Tibial nerve (tissue), 4 donors: ENCODE measurements at regions not wholly inside any gene's neighbourhood (a gene's known extent, or its start where the extent isn't known, plus 50 kb on each side); places are given as distances from the start of the nearest gene placed in this dataset.

Source experiments
- DNase-seq, 2 donors: peaks; one replicate each; pipeline ENCODE4 v3.0.0-alpha.2; 2019; ENCODE audit warnings: low spot score in 2 of 2
- H3K27ac ChIP-seq, 4 donors: fragments of 200-600 bp; sonication (generic) in 3 of 4; one replicate each; pipeline ENCODE4 v1.5.1; 2017 to 2019; ENCODE audit warnings: mild to moderate bottlenecking in 1 of 4
- H3K27me3 ChIP-seq, 2 donors: fragments of 200-600 bp; sonication (generic) in 1 of 2; one replicate each; pipeline versions ENCODE4 v1.5.1 to v1.6.0; 2017 to 2019
- H3K36me3 ChIP-seq, 3 donors: fragments of 200-600 bp; sonication (generic); one replicate each; pipeline ENCODE4 v1.5.1; 2018 to 2019
- H3K4me1 ChIP-seq, 4 donors: fragments of 200-600 bp; sonication (generic) in 3 of 4; one replicate each; pipeline ENCODE4 v1.5.1; 2017 to 2019
- H3K4me3 ChIP-seq, 4 donors: fragments of 200-600 bp; sonication (generic) in 3 of 4; one replicate each; pipeline ENCODE4 v1.5.1; 2017 to 2019; ENCODE audit warnings: mild to moderate bottlenecking in 1 of 4, moderate library complexity in 1 of 4
- H3K9me3 ChIP-seq, 4 donors: fragments of 200-600 bp; sonication (generic) in 3 of 4; one replicate each; pipeline ENCODE4 v1.5.1; 2017 to 2019
- EP300 ChIP-seq, 2 donors: sonication (generic); formaldehyde crosslinking; IDR thresholded peaks; one replicate each; pipeline ENCODE4 v1.6.1; 2017; ENCODE audit warnings: antibody characterized with exemption in 2 of 2, mild to moderate bottlenecking in 1 of 2
- POLR2A ChIP-seq, 2 donors: fragments of 450-650 bp; IDR thresholded peaks; one replicate each; pipeline ENCODE4 v1.6.1; 2017; ENCODE audit warnings: antibody characterized with exemption in 2 of 2, mild to moderate bottlenecking in 2 of 2, moderate library complexity in 2 of 2
- WGBS, 2 donors: methylation state at CpG; one replicate each; pipeline ENCODE4 v1.1.5; 2018; 5-methylcytosine and 5-hydroxymethylcytosine counted together
- TF ChIP-seq, protein P1 (sequence below), 5 experiments: fragments of 200-600 bp in 3 of 5; fragments of 450-650 bp in 2 of 5; sonication (generic) in 3 of 5; IDR thresholded peaks; one replicate each; pipeline ENCODE4 v1.5.1; 2016 to 2019; ENCODE audit warnings: antibody characterized with exemption in 5 of 5, mild to moderate bottlenecking in 3 of 5, moderate library complexity in 2 of 5

DNA sequence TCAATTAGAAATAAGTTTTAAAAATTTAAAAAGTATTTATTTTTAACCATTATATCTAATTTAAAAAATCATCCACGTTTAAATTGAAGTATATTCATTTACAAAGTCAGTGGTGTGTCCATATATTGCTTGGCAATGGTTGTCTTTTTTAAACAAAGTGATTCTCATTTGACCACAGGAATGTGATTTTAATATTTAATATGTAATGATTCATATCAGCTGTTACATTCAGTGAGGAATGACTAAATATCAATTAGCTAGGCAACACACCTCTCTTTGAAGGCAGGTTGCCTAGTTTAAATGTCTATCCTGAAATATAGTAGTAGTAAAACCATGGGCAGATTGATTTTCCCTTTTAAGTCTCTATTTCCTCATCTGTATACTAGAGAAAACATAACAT lies 392.2 kb upstream of the CCDC179 start:
- 64 to 67% methylated on average over 1 of the region's 1 CpG for WGBS, 2 donors
- H3K9me3 ChIP-seq = no peaks in the 10 kb centered on the region
- no peaks in the 10 kb centered on the region for H3K27me3 ChIP-seq
- TF ChIP-seq POLR2A (IDR thresholded peaks at IDR 0.05) (no peak), EP300 (IDR thresholded peaks at IDR 0.05) (no peak)
- TF ChIP-seq, protein P1, sequence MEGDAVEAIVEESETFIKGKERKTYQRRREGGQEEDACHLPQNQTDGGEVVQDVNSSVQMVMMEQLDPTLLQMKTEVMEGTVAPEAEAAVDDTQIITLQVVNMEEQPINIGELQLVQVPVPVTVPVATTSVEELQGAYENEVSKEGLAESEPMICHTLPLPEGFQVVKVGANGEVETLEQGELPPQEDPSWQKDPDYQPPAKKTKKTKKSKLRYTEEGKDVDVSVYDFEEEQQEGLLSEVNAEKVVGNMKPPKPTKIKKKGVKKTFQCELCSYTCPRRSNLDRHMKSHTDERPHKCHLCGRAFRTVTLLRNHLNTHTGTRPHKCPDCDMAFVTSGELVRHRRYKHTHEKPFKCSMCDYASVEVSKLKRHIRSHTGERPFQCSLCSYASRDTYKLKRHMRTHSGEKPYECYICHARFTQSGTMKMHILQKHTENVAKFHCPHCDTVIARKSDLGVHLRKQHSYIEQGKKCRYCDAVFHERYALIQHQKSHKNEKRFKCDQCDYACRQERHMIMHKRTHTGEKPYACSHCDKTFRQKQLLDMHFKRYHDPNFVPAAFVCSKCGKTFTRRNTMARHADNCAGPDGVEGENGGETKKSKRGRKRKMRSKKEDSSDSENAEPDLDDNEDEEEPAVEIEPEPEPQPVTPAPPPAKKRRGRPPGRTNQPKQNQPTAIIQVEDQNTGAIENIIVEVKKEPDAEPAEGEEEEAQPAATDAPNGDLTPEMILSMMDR (IDR thresholded peaks at IDR 0.05) = no peak
- no peaks in the 10 kb centered on the region for H3K36me3 ChIP-seq
- H3K27ac ChIP-seq = no peak overlapping the region
- H3K4me3 ChIP-seq = no peak overlapping the region
- no peaks in the 10 kb centered on the region for H3K4me1 ChIP-seq
- no peak for DNase-seq

DNA sequence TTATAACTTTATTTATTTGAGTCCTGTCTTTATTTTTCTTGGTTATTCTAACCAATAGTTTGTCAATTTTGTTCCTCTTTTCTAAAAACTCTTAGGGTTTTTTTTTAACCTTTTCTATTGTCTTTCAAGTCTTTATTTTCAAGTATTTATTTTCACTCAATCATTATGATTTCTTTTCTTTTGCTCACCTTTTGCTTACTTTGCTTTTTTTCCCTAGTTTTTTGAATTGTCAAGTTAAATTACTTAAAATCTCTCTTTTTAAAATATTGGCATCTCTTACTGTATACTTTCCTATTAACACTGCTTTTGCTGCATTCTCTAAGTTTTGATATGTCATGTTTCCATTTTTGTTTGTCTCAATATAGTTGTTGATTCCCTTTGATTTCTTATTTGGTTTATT lies 396.8 kb upstream of the CCDC179 start:
- no peak for TF ChIP-seq POLR2A (IDR thresholded peaks at IDR 0.05)
- TF ChIP-seq EP300 (IDR thresholded peaks at IDR 0.05) = no peak
- TF ChIP-seq, protein P1 (IDR thresholded peaks at IDR 0.05) = no peak

DNA sequence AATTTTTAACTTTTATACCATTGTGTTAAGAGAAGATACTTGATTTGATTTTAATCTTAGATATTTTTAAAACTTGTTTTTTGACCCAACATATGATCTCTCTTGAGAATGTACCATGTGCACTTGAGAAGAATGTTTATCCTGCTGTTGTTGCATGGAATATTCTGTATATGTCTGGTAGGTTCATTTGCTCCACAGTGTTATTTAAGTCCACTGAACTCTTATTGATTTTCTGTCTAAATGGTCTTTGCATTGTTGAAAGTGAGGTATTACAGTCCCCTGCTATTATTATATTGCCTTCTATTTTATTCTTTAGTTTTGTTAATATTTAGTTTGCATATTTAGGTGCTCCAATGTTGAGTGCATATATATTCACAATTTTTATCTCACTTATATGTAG lies 397.3 kb upstream of the CCDC179 start:
- Histone ChIP-seq H3K9me3 (no peaks in the 10 kb centered on the region), H3K36me3 (no peaks in the 10 kb centered on the region), H3K27ac (no peak overlapping the region), H3K27me3 (no peaks in the 10 kb centered on the region), H3K4me1 (no peaks in the 10 kb centered on the region), H3K4me3 (no peak overlapping the region)
- TF ChIP-seq, protein P1 (IDR thresholded peaks at IDR 0.05) = no peak
- TF ChIP-seq POLR2A (IDR thresholded peaks at IDR 0.05) (no peak), EP300 (IDR thresholded peaks at IDR 0.05) (no peak)
- DNase-seq = no peak

More for the DNA sequence above, 396.8 kb upstream of the CCDC179 start:
- Histone ChIP-seq H3K27ac (no peak overlapping the region), H3K9me3 (no peaks in the 10 kb centered on the region), H3K4me3 (no peak overlapping the region), H3K4me1 (no peaks in the 10 kb centered on the region), H3K36me3 (no peaks in the 10 kb centered on the region), H3K27me3 (no peaks in the 10 kb centered on the region)
- no peak for DNase-seq

DNA sequence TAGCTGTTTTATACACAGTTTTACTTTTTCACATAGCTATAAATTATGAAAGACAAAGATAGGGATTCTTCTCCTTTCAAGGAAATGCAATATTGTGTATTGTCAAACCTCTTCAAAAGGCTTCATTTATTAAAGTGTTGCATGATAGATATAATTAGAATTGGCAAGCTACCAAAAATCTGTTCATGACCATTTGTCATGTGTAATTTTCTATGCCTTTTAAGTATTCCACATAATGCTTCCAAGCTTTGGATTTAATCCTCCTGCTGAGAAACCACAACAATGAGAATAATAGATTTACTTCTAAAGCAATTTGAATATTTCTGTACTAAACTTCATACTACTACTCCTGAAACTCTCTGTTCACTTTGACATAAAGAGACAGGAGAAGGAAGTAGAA lies 403.2 kb upstream of the CCDC179 start:
- DNase-seq = no peak
- Histone ChIP-seq H3K27ac (no peak overlapping the region), H3K36me3 (no peaks in the 10 kb centered on the region), H3K4me1 (no peaks in the 10 kb centered on the region), H3K4me3 (no peak overlapping the region), H3K27me3 (no peaks in the 10 kb centered on the region), H3K9me3 (no peaks in the 10 kb centered on the region)
- TF ChIP-seq EP300 (IDR thresholded peaks at IDR 0.05) = no peak

DNA sequence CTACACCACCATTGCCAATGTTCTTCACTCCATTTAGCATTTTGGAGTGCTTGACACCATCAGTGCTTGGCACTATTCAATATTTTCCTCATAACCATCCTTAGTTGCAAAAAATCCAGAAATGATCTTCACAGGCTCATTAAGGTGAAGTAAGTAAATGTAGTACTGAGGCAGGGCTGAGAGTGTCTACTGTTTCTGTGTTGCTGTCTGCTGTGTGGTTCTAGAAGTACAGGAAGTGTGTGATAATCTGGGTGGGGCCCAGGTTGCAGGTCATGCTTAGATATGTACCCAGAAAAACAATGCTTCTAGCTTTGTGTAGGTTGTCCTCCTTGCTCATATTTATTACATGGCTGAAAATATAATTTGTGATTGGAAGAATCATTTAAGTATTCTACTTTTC lies 411.8 kb upstream of the CCDC179 start:
- H3K27ac ChIP-seq = no peak overlapping the region
- H3K9me3 ChIP-seq = no peaks in the 10 kb centered on the region
- H3K27me3 ChIP-seq = no peaks in the 10 kb centered on the region
- no peaks in the 10 kb centered on the region for H3K36me3 ChIP-seq
- DNase-seq = no peak
- no peak overlapping the region for H3K4me3 ChIP-seq
- TF ChIP-seq, protein P1 (IDR thresholded peaks at IDR 0.05) = no peak
- TF ChIP-seq EP300 (IDR thresholded peaks at IDR 0.05) (no peak), POLR2A (IDR thresholded peaks at IDR 0.05) (no peak)
- no peaks in the 10 kb centered on the region for H3K4me1 ChIP-seq

DNA sequence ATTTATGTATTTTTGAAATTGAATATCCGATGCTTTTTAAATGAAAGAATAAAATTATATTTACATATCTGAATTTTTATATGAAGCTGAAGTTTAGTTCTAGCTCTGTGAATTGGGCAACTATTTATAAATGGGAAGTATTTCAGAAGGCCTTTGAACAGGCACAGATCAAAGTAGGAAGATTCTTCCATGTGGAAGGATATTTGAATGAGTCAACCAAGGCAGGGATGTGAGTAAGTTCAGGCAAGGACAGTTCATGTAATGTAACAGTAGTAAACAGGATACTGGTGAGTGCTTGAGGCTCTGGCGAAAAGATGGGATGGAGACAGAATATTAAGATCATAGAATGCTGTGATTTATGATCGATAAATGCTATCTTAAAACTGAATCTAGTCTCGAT lies 417.8 kb upstream of the CCDC179 start:
- Histone ChIP-seq H3K36me3 (no peaks in the 10 kb centered on the region), H3K27me3 (no peaks in the 10 kb centered on the region), H3K27ac (no peak overlapping the region), H3K4me3 (no peak overlapping the region), H3K9me3 (no peaks in the 10 kb centered on the region), H3K4me1 (no peaks in the 10 kb centered on the region)
- WGBS, 2 donors = 68 to 90% methylated on average over 4 of the region's 4 CpGs
- DNase-seq = no peak
- no peak for TF ChIP-seq POLR2A (IDR thresholded peaks at IDR 0.05)
- TF ChIP-seq, protein P1 (IDR thresholded peaks at IDR 0.05) = no peak
- no peak for TF ChIP-seq EP300 (IDR thresholded peaks at IDR 0.05)
